ENCODE measurements at regions not wholly inside any gene's neighbourhood (a gene's known extent, or its start where the extent isn't known, plus 50 kb on each side); places are given as distances from the start of the nearest gene placed in this dataset.

DNA sequence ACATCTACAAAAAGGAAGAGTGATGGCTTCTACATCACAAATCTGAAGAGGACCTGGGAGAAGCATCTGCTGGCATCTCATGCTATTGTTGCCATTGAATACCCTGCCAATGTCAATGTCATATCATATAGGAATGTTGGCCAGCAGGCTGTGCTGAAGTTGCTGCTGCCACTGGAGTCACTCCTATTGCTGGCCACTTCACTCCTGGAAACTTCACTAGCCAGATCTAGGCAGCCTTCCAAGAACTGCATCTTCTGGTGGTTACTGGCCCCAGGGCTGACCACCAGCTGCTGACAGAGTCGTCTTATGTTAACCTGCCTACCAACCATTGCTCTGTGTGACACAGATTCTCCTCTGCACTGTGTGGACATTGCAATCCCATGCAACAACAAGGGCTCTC is 111.8 kb downstream of the PERP start:
- TF ChIP-seq, protein P1, sequence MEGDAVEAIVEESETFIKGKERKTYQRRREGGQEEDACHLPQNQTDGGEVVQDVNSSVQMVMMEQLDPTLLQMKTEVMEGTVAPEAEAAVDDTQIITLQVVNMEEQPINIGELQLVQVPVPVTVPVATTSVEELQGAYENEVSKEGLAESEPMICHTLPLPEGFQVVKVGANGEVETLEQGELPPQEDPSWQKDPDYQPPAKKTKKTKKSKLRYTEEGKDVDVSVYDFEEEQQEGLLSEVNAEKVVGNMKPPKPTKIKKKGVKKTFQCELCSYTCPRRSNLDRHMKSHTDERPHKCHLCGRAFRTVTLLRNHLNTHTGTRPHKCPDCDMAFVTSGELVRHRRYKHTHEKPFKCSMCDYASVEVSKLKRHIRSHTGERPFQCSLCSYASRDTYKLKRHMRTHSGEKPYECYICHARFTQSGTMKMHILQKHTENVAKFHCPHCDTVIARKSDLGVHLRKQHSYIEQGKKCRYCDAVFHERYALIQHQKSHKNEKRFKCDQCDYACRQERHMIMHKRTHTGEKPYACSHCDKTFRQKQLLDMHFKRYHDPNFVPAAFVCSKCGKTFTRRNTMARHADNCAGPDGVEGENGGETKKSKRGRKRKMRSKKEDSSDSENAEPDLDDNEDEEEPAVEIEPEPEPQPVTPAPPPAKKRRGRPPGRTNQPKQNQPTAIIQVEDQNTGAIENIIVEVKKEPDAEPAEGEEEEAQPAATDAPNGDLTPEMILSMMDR (conservative IDR thresholded peaks at IDR 0.05) = no peak
- TF ChIP-seq ZFX (IDR thresholded peaks at IDR 0.05) = no peak

Measured in C4-2B (cell line).